NCI-H524 treated with DMSO at 0.1 percent for 48 hours (cell line): ENCODE measurements at regions not wholly inside any gene's neighbourhood (a gene's known extent, or its start where the extent isn't known, plus 50 kb on each side); places are given as distances from the start of the nearest gene placed in this dataset.

ENCODE experiments used
- DNase-seq: peaks from one replicate; lab custom pipeline; 2025; lab: John Stamatoyannopoulos, UW

- DNase-seq = no peak
Measured at GRCh38 chr1:187079330-187079729, 250.6 kb downstream of the PLA2G4A start.

- no peak for DNase-seq
Measured at GRCh38 chr1:187091666-187092065, 262.9 kb downstream of the PLA2G4A start.

GRCh38 chr1:187092104-187092503, 263.4 kb downstream of the PLA2G4A start:
- no peak for DNase-seq

DNA sequence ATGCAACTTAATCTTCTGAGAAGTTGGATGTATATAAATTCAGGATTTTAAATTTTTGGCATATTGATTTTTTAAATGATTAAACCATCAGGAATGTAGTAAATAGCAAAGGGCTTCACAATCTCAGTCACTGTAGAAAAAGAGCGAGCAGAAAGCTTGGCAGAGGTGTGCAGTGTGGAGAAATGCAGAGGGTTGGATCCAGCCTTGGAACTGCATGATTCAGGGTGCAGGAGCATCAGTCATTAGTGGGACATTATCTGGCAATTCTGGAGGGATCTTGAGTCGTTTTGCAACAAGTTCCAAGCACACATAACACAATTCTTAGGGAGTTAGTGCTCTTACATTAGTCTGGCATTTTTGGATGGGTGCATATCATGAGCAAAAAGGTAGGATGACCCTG, 267.9 kb downstream of the PLA2G4A start:
- DNase-seq = no peak

DNA sequence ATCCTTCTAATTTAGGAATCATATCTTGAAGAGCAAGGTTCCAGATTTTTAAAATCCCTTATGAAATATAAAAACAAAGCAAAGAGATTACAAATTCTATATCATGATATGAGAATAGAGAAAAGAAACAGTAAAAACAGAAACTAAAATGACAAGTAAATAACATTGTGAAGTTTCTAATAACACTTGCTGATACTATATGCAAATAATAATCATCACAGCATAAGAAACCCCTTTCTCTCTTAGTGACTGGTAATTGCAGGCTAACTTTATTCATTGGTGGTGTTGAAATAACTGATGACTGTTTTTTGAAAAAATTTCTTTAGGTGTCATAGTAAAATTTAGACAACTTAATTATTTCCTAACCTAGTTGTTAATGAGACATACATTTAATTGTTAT, 281.6 kb downstream of the PLA2G4A start:
- no peak for DNase-seq

DNA sequence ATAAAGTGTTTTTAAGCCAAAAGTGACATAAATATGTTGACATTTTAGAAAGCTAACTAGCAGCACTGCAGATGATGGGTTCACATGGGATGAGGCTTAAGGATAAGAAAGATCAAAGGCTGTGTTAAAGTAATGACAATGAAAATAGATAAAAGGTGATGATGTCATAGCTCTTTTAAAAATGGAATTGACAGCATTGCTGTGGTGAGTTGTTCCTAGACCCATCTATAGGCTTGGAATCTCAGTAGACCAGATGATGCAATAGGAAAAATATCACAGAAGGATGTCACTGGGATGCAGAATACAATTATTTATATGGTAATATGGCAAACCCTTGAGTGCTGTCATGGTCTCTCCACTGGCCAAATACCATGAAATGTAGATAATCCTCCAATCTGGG, 286.0 kb downstream of the PLA2G4A start:
- no peak for DNase-seq

DNA sequence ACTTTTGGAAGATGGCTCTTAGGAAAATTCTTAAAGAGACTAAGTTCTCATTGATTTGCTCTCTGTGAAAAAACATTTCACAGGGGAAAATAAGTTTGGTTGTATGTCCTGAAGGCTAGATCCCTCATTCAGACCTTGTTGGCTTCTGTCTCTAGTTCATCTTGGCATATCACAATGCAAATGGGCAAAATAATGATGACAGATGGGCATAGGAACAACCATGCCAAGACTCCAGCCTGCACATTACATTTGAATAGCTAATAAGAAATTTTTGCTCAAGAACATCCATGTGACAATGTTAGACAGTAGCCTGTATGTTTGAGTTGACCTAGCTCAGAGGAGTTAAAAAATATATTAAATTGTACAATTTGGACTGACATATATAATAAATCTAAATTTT, 292.9 kb downstream of the PLA2G4A start:
- DNase-seq = no peak

GRCh38 chr1:187122566-187122965, 293.8 kb downstream of the PLA2G4A start:
- DNase-seq = no peak

- no peak for DNase-seq
Measured at GRCh38 chr1:187129132-187129531, 300.4 kb downstream of the PLA2G4A start.

- DNase-seq = no peak
Measured at GRCh38 chr1:187143783-187144182, 315.0 kb downstream of the PLA2G4A start.

- no peak for DNase-seq
Measured at GRCh38 chr1:187146388-187146787, 317.6 kb downstream of the PLA2G4A start.

DNA sequence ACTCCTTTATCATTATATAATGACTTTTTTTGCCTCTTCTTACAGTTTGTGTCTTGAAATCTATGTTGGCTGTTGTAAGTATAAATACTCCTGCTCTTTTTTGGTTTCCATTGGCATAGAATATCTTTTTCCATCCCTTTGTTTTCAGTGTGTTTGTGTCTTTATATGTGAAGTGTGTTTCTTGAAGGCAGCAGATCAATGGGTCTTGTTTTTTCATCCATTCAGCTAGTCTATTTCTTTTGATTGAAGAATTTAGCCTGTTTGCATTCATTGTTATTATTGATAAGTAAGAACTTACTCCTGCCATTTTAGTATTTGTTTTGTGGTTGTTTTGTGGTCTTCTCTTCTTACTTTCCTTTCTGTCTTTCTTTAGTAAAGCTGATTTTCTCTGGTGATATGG, 322.8 kb downstream of the PLA2G4A start:
- DNase-seq = no peak

GRCh38 chr1:187153047-187153446, 324.3 kb downstream of the PLA2G4A start:
- no peak for DNase-seq

- no peak for DNase-seq
Measured at GRCh38 chr1:187157115-187157514, 328.4 kb downstream of the PLA2G4A start.

GRCh38 chr1:187157552-187157951, 328.8 kb downstream of the PLA2G4A start:
- DNase-seq = no peak

DNA sequence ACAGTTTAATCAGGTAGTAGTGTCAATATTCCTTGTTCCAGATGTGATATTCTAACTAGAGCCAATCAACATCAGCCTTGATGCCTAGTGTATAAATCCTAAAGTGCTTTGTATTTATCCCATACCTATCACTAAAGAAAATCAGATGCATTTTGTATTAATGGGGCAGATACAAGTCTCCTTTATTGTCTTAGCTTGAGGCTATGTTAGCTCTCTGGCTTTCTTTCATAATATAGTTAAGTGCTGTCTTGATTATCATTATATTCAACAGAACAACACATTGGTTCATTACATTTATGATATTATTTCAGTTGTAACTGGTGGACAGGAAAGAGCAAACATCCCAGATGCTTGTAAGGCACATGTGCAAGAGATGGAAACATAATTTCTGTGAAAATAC, 338.8 kb downstream of the PLA2G4A start:
- DNase-seq = no peak

- DNase-seq = no peak
Measured at GRCh38 chr1:187168297-187168696, 339.5 kb downstream of the PLA2G4A start.

GRCh38 chr1:187185389-187185788, 356.6 kb downstream of the PLA2G4A start:
- no peak for DNase-seq

DNA sequence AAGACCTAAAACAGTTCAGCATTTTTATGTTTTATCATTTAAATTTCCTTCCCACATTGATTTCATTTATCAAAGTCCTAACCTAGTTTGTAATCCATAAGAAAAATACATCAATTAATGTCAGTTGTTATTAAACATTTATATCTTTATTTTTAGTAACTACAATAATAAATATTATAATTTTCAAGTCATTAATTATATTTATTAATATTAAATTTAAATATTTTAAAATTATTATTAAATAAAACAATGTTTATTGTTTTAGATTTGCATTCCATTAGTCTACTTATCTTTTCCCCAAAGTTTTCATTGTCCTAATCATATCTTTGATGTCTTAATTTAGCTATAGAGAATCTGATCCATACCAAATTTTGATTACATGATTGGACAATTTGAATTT, 368.9 kb downstream of the PLA2G4A start:
- no peak for DNase-seq

GRCh38 chr1:187203257-187203656, 374.5 kb downstream of the PLA2G4A start:
- DNase-seq = no peak

DNA sequence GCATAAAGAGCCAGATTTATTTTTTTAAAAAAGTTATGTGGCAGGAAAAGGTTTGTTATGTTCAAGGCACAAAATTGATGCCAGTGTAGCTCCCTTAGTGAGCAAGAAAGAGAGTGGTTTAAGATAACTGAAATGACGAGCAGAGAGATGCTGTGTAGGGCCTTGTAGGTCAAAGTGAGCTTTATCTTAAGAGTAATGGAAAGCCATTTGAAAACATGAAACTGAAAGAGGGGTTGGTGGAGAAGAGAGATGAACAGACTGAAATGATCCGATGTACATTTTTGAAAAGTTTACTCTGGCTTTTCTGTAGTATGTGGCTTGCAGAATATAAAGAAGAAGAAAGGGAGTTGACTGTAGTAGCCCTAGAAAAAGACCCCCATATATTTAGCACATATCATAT, 383.6 kb downstream of the PLA2G4A start:
- no peak for DNase-seq

DNA sequence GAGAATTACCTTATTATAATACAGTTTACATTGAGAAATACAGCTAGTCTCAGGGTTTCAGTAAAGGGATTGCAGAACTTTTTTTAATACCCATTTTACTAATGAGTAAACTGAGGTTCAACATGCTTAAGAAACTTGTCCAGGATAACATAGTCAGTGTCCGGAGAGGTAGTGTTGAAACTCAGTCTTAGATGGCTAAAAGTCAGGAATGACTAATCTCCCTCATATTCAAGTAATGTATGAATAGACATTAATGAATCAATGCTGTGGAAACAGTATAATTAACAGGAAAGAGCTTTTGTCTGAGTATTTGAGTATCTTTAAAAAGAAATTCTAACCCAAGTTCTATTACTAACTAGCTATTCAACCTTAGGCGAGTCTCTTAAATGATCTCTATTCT, 397.6 kb downstream of the PLA2G4A start:
- DNase-seq = no peak

GRCh38 chr1:187228790-187229189, 400.0 kb downstream of the PLA2G4A start:
- no peak for DNase-seq

DNA sequence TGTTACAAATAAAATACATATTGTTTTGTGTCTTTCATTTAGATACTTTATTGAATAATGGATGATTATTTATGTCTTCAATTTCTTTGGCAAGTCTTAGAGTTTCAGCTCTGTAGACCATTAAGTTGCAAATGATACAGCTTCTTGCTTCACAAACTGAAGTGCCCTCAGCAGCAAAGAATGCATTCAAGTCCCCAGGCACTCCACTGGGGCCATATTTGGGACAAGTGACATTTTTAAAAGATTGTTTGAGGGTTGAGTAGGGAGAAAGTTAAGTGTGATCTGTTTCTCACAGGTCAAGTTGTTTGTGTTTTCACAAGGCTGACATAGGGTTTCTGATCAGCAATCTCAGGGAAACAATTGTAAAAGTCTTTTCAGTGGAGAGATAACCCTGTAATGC, 400.7 kb downstream of the PLA2G4A start:
- DNase-seq = no peak

DNA sequence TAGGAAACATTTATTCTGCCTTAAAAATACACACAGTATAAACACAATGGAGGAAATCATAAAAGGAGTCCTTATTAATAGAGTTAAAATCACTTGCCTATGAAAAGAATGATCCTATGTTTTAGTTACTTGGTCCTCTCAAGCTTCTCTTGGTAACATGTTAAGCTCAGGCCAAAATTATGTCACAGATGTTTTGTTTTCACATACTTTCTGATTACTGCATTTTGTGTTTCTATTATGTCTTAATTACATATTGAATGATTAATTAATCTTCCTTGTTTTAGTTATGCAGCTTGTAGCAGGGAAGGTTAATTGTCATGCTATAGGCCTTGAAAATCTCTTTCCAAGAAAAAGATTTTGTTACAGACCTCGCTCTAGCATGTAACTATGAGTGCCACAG, 406.0 kb downstream of the PLA2G4A start:
- DNase-seq = no peak
